Thoracic aorta (tissue), 2 donors: ENCODE measurements at regions not wholly inside any gene's neighbourhood (a gene's known extent, or its start where the extent isn't known, plus 50 kb on each side); places are given as distances from the start of the nearest gene placed in this dataset.

ENCODE experiments used
- ATAC-seq: fragments of 150-250 bp; one replicate; pipeline ENCODE4 v1.8.0; 2017; ENCODE audit warnings: low read depth; ENCODE audit not compliant: insufficient number of reproducible peaks, low FRiP score
- DNase-seq: peaks from one replicate; pipeline ENCODE4 v3.0.0-alpha.2; 2020; ENCODE audit warnings: low spot score
- H3K27ac ChIP-seq, 2 donors: fragments of 200-600 bp; sonication (generic); 1 replicate in 1 of 2; 2 replicates in 1 of 2; pipeline ENCODE4 v1.5.1; 2016; ENCODE audit warnings: mild to moderate bottlenecking in 2 of 2, moderate library complexity in 2 of 2
- H3K27me3 ChIP-seq: fragments of 200-600 bp; sonication (generic); replicated peaks from 2 replicates; pipeline ENCODE4 v1.6.0; 2016; ENCODE audit warnings: mild to moderate bottlenecking; ENCODE audit not compliant: insufficient read depth
- H3K36me3 ChIP-seq: fragments of 200-600 bp; sonication (generic); one replicate; pipeline ENCODE4 v1.5.1; 2016
- H3K4me1 ChIP-seq, 2 donors: fragments of 200-600 bp; sonication (generic); 1 replicate in 1 of 2; 2 replicates in 1 of 2; pipeline versions ENCODE4 v1.5.1 to v1.6.0; 2016; ENCODE audit warnings: low read depth in 2 of 2, mild to moderate bottlenecking in 1 of 2; ENCODE audit not compliant: control insufficient read depth in 1 of 2
- H3K4me3 ChIP-seq: fragments of 200-600 bp; sonication (generic); 2 replicates; pipeline ENCODE4 v1.5.1; 2016; ENCODE audit warnings: mild to moderate bottlenecking
- H3K9me3 ChIP-seq: fragments of 200-600 bp; sonication (generic); 2 replicates; pipeline ENCODE4 v1.5.1; 2016
- CTCF ChIP-seq: fragments of 200-600 bp; sonication (generic); IDR thresholded peaks from one replicate; pipeline ENCODE4 v1.5.1; 2019; ENCODE audit warnings: antibody characterized with exemption

- no peak for ATAC-seq
- no peak for TF ChIP-seq CTCF
- Histone ChIP-seq H3K9me3 (no peaks in the 10 kb centered on the region), H3K27me3 (no peaks in the 10 kb centered on the region), H3K4me3 (no peak overlapping the region), H3K4me1 (no peaks in the 10 kb centered on the region), H3K36me3 (no peaks in the 10 kb centered on the region), H3K27ac (no peak overlapping the region)
- DNase-seq = no peak
These were observed 130.5 kb upstream of the FOXN2 start for GRCh38 chr2:48183991-48184390.

- TF ChIP-seq CTCF = no peak
- DNase-seq (no peak), ATAC-seq (no peak)
- Histone ChIP-seq H3K27ac (no peak overlapping the region), H3K36me3 (no peaks in the 10 kb centered on the region), H3K4me3 (no peak overlapping the region), H3K27me3 (no peaks in the 10 kb centered on the region), H3K9me3 (no peaks in the 10 kb centered on the region), H3K4me1 (no peaks in the 10 kb centered on the region)
These were observed 127.0 kb upstream of the FOXN2 start for GRCh38 chr2:48187503-48187902.

- ATAC-seq (no peak), DNase-seq (no peak)
- Histone ChIP-seq H3K9me3 (no peaks in the 10 kb centered on the region), H3K27ac (no peak overlapping the region), H3K27me3 (no peaks in the 10 kb centered on the region), H3K4me3 (no peak overlapping the region), H3K4me1 (no peaks in the 10 kb centered on the region), H3K36me3 (no peaks in the 10 kb centered on the region)
- no peak for TF ChIP-seq CTCF
These were observed 124.8 kb upstream of the FOXN2 start for GRCh38 chr2:48189552-48190228.

- no peak for ATAC-seq
- TF ChIP-seq CTCF = no peak
- no peak overlapping the region for H3K27ac ChIP-seq
- no peaks in the 10 kb centered on the region for H3K4me1 ChIP-seq
- H3K4me3 ChIP-seq = no peak overlapping the region
- H3K9me3 ChIP-seq = no peaks in the 10 kb centered on the region
- DNase-seq = no peak
- H3K27me3 ChIP-seq = no peaks in the 10 kb centered on the region
- no peaks in the 10 kb centered on the region for H3K36me3 ChIP-seq
These were observed 124.3 kb upstream of the FOXN2 start for GRCh38 chr2:48190230-48190629.

- Histone ChIP-seq H3K4me3 (no peak overlapping the region), H3K9me3 (no peaks in the 10 kb centered on the region), H3K4me1 (no peaks in the 10 kb centered on the region), H3K27me3 (no peaks in the 10 kb centered on the region), H3K36me3 (no peaks in the 10 kb centered on the region), H3K27ac (no peak overlapping the region)
- ATAC-seq (no peak), DNase-seq (no peak)
- no peak for TF ChIP-seq CTCF
These were observed 119.8 kb upstream of the FOXN2 start for GRCh38 chr2:48194641-48195040.
